Effector memory CD4-positive, alpha-beta T cell (primary cell): ENCODE measurements at regions not wholly inside any gene's neighbourhood (a gene's known extent, or its start where the extent isn't known, plus 50 kb on each side); places are given as distances from the start of the nearest gene placed in this dataset.

Experiments used
- DNase-seq, 3 donors: peaks; one replicate each; pipeline ENCODE4 v3.0.0-alpha.2; 2020
- H3K27ac ChIP-seq: 2 replicates; pipeline ENCODE4 v1.7.0; 2013; ENCODE audit warnings: mild to moderate bottlenecking, low read length, moderate library complexity; ENCODE audit not compliant: insufficient read depth, poor library complexity, severe bottlenecking
- H3K27me3 ChIP-seq: replicated peaks from 2 replicates; pipeline ENCODE4 v1.7.0; 2013; ENCODE audit warnings: mild to moderate bottlenecking, low read length; ENCODE audit not compliant: insufficient read depth, control insufficient read depth, poor library complexity, severe bottlenecking
- H3K36me3 ChIP-seq: 2 replicates; pipeline ENCODE4 v1.7.0; 2013; ENCODE audit warnings: mild to moderate bottlenecking, low read length, moderate library complexity; ENCODE audit not compliant: control insufficient read depth, insufficient read depth
- H3K4me1 ChIP-seq: 2 replicates; pipeline ENCODE4 v1.7.0; 2013; ENCODE audit warnings: low read length, mild to moderate bottlenecking; ENCODE audit not compliant: control insufficient read depth, insufficient read depth, poor library complexity, severe bottlenecking
- H3K4me3 ChIP-seq: 2 replicates; pipeline ENCODE4 v1.7.0; 2013; ENCODE audit warnings: low read length, low read depth, mild to moderate bottlenecking; ENCODE audit not compliant: insufficient read depth, poor library complexity, severe bottlenecking
- H3K9me3 ChIP-seq: 2 replicates; pipeline ENCODE4 v1.7.0; 2013; ENCODE audit warnings: mild to moderate bottlenecking, low read length, moderate library complexity; ENCODE audit not compliant: control insufficient read depth

- no peaks in the 10 kb centered on the region for H3K36me3 ChIP-seq
- no peak for DNase-seq
- no peaks in the 10 kb centered on the region for H3K27me3 ChIP-seq
- no peak overlapping the region for H3K4me3 ChIP-seq
- no peak overlapping the region for H3K27ac ChIP-seq
- no peaks in the 10 kb centered on the region for H3K4me1 ChIP-seq
- no peaks in the 10 kb centered on the region for H3K9me3 ChIP-seq
These were observed 99.8 kb upstream of the C1orf21 start for GRCh38 chr1:184287001-184287400.

- no peak overlapping the region for H3K4me3 ChIP-seq
- no peaks in the 10 kb centered on the region for H3K36me3 ChIP-seq
- no peaks in the 10 kb centered on the region for H3K4me1 ChIP-seq
- DNase-seq, result no peak
- no peak overlapping the region for H3K27ac ChIP-seq
- H3K27me3 ChIP-seq, result no peaks in the 10 kb centered on the region
- no peaks in the 10 kb centered on the region for H3K9me3 ChIP-seq
These were observed 96.8 kb upstream of the C1orf21 start for GRCh38 chr1:184289825-184290550.

GRCh38 chr1:184291701-184292100 lies 95.1 kb upstream of the C1orf21 start:
- no peak for DNase-seq
- Histone ChIP-seq H3K27me3 (no peaks in the 10 kb centered on the region), H3K9me3 (no peaks in the 10 kb centered on the region), H3K27ac (no peak overlapping the region), H3K4me1 (no peaks in the 10 kb centered on the region), H3K36me3 (no peaks in the 10 kb centered on the region), H3K4me3 (no peak overlapping the region)

- Histone ChIP-seq H3K27ac (no peak overlapping the region), H3K36me3 (no peaks in the 10 kb centered on the region), H3K9me3 (no peaks in the 10 kb centered on the region), H3K4me3 (no peak overlapping the region), H3K4me1 (no peaks in the 10 kb centered on the region), H3K27me3 (no peaks in the 10 kb centered on the region)
- no peak for DNase-seq
These were observed 94.7 kb upstream of the C1orf21 start for GRCh38 chr1:184292101-184292500.

GRCh38 chr1:184294101-184294500 lies 92.7 kb upstream of the C1orf21 start:
- no peak overlapping the region for H3K27ac ChIP-seq
- no peak for DNase-seq

GRCh38 chr1:184296466-184297243 lies 90.2 kb upstream of the C1orf21 start:
- Histone ChIP-seq H3K36me3 (no peaks in the 10 kb centered on the region), H3K4me1 (no peaks in the 10 kb centered on the region), H3K27ac (no peak overlapping the region), H3K4me3 (no peak overlapping the region), H3K27me3 (no peaks in the 10 kb centered on the region), H3K9me3 (no peaks in the 10 kb centered on the region)
- no peak for DNase-seq

More at GRCh38 chr1:184294101-184294500, 92.7 kb upstream of the C1orf21 start:
- Histone ChIP-seq H3K9me3 (no peaks in the 10 kb centered on the region), H3K4me1 (no peaks in the 10 kb centered on the region), H3K36me3 (no peaks in the 10 kb centered on the region), H3K4me3 (no peak overlapping the region), H3K27me3 (no peaks in the 10 kb centered on the region)

- Histone ChIP-seq H3K9me3 (no peaks in the 10 kb centered on the region), H3K27ac (no peak overlapping the region), H3K4me3 (no peak overlapping the region), H3K36me3 (no peaks in the 10 kb centered on the region), H3K27me3 (no peaks in the 10 kb centered on the region), H3K4me1 (no peaks in the 10 kb centered on the region)
- DNase-seq, result no peak
These were observed 89.5 kb upstream of the C1orf21 start for GRCh38 chr1:184297244-184297750.

- no peak overlapping the region for H3K27ac ChIP-seq
- H3K4me1 ChIP-seq, result no peaks in the 10 kb centered on the region
- H3K36me3 ChIP-seq, result no peaks in the 10 kb centered on the region
- no peak overlapping the region for H3K4me3 ChIP-seq
- no peaks in the 10 kb centered on the region for H3K27me3 ChIP-seq
- no peaks in the 10 kb centered on the region for H3K9me3 ChIP-seq
- no peak for DNase-seq
These were observed 88.1 kb upstream of the C1orf21 start for GRCh38 chr1:184298440-184299405.

- no peaks in the 10 kb centered on the region for H3K4me1 ChIP-seq
- no peak overlapping the region for H3K4me3 ChIP-seq
- no peaks in the 10 kb centered on the region for H3K36me3 ChIP-seq
- no peaks in the 10 kb centered on the region for H3K9me3 ChIP-seq
- H3K27ac ChIP-seq, result no peak overlapping the region
- no peak for DNase-seq
- H3K27me3 ChIP-seq, result no peaks in the 10 kb centered on the region
These were observed 87.4 kb upstream of the C1orf21 start for GRCh38 chr1:184299406-184299790.
